ENCODE measurements at regions not wholly inside any gene's neighbourhood (a gene's known extent, or its start where the extent isn't known, plus 50 kb on each side); places are given as distances from the start of the nearest gene placed in this dataset.
"Not testable (repeated sequence)": the region's sequence is repeated elsewhere in the genome, so short reads cannot be mapped to it uniquely, and the experiment has no call there.

DNA sequence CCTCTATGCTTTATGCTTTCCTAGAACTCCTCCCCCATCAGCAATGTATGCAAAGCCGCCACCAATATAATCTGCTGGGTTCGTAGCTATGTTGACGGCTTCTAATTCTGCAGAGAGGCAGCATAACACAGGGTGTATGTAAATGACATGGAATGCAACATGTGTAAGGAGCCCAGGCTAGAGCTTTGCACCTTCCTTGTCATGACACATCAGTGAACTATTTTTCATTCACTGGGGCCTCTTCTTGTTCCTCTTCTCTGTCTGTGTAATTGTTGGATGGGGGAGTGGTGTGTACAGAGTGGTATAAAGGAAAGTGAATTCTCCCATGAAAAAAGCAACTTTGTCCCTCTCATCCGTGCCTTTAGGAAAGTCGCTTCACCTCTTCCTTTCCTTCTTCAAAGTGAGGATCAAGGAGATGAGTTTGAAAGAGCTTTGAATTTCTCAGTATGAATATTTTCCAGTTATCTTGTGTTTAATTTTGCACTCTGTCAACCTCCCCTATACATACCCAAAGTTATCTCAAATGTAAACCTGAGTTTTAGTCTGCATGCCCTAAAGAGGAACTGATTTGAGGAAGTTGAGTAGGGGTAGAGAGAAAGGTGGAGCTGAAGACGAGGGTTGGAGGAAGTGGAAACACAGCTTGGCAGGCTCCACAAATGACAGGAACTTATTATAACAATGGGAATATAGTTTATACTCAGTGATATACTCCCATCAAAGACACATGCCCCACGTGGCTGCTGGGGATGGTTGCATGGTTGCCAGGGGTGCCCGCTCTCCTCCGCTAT is 74.9 kb upstream of the ARL4C start:
- Histone ChIP-seq H3K4me3 (ENCODE audit: low read depth, low read length) (no peak overlapping the region), H3K27ac (ENCODE audit: low read depth) (no peak overlapping the region), H3K36me3 (ENCODE audit: insufficient read depth) (no peaks in the 10 kb centered on the region), H3K4me1 (ENCODE audit: insufficient read depth) (no peaks in the 10 kb centered on the region)
- no peak for DNase-seq (ENCODE audit: extremely low spot score)
- 83% methylated on average over 9 of the region's 9 CpGs for WGBS

GRCh38 chr2:234570476-234570875 is 73.6 kb upstream of the ARL4C start:
- Histone ChIP-seq H3K4me1 (ENCODE audit: insufficient read depth) (no peaks in the 10 kb centered on the region), H3K36me3 (ENCODE audit: insufficient read depth) (no peaks in the 10 kb centered on the region), H3K27ac (ENCODE audit: low read depth) (no peak overlapping the region), H3K4me3 (ENCODE audit: low read depth, low read length) (no peak overlapping the region)
- no peak for DNase-seq (ENCODE audit: extremely low spot score)
- 88% methylated on average over 7 of the region's 7 CpGs for WGBS

DNA sequence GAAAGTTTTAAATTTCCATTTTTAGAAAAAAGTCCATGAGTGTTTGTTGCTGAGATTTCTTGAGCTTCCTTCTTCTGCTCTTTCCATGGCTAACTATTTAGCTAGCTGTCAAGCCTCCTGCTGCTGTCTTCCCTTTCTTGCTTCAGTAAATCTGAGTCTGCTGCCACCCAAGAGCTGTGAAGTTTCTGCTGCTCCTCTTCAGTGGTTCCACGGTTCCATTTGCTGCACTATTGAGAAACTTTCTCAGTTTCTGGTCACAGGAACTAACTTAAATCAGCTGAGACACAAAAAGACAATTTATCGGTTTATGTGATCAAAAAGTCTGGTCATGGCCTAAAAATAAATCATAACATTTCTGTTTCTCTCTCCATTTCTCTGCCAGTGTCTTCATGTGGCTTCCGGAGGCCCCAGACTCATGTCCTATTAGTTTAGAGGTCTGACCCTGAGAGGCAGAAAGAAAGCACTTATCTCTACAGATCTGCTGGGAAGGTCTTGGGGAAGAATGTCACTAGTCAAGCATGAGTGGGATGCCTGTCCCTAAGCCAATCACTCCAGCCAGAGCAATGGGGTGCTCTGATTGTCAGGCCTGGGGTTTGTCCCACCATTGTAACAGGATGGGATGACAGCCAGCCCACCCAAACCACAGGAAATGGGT is 73.0 kb upstream of the ARL4C start:
- WGBS = 84% methylated on average over 3 of the region's 3 CpGs

GRCh38 chr2:234566622-234567021 is 69.7 kb upstream of the ARL4C start:
- no peak for DNase-seq (ENCODE audit: extremely low spot score)
- WGBS = 92% methylated on average over 2 of the region's 2 CpGs
- H3K4me3 ChIP-seq (ENCODE audit: low read depth, low read length) = no peak overlapping the region

More for the DNA sequence above, 73.0 kb upstream of the ARL4C start:
- Histone ChIP-seq H3K36me3 (ENCODE audit: insufficient read depth) (no peaks in the 10 kb centered on the region), H3K27ac (ENCODE audit: low read depth) (no peak overlapping the region), H3K4me3 (ENCODE audit: low read depth, low read length) (no peak overlapping the region), H3K4me1 (ENCODE audit: insufficient read depth) (no peaks in the 10 kb centered on the region)
- no peak for DNase-seq (ENCODE audit: extremely low spot score)

DNA sequence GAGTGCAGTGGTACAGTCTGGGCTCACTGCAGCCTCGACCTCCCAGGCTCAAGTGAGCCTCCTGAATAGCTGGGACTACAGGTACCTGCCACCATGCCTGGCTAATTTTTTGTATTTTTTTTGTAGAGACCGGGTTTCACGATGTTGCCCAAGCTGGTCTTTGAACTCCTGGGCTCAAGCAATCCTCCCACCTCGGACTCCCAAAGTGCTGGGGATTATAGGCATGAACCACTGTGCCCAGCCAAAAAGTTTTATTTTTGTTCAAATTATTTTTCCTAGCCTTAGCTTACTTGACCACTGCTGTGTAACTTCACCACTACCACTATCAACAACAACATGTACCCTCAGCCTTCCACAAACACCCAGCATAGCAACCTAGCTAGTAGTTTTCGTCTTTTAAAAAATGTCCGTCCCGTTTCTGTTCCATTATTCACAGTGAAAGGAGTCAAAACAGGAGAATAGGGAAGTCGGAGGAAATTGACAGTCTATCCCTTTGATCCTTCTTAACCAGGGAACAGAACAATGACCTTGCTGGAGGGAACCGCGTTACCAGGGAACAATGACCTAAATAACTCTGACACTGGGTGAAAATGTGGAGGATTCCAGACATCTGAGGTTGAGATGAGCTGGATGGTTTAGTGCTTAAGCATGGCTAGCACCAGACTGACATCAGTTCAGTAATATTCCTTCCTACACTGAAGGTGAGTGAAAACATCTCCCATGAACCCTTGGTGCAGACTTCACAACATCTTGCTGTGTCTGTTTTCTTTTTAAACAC is 69.2 kb upstream of the ARL4C start:
- no peaks in the 10 kb centered on the region for H3K36me3 ChIP-seq (ENCODE audit: insufficient read depth)
- DNase-seq (ENCODE audit: extremely low spot score) = no peak
- H3K4me1 ChIP-seq (ENCODE audit: insufficient read depth) = no peaks in the 10 kb centered on the region
- WGBS = 90% methylated on average over 10 of the region's 10 CpGs
- no peak overlapping the region for H3K27ac ChIP-seq (ENCODE audit: low read depth)
- H3K4me3 ChIP-seq (ENCODE audit: low read depth, low read length) = no peak overlapping the region

More at GRCh38 chr2:234566622-234567021, 69.7 kb upstream of the ARL4C start:
- Histone ChIP-seq H3K27ac (ENCODE audit: low read depth) (no peak overlapping the region), H3K4me1 (ENCODE audit: insufficient read depth) (no peaks in the 10 kb centered on the region), H3K36me3 (ENCODE audit: insufficient read depth) (no peaks in the 10 kb centered on the region)

DNA sequence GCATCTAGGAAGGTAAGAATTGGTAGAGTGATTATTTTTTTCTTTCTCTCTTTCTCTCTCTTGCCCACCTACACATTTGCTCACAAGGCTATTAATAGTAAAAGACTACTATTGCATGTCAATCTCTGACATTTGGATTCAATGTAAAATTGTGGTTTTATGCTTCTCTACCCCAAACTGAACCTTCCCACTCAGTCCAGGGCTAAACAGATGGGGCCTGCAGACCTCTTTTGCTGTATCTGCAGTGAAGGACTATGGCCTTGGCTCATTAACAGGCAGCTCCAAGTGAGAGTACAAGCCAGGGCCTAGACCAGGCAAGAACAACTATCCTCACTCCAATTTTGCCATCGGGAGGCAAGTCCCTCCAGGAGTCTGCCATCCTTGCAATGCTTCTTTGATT is 68.3 kb upstream of the ARL4C start:
- H3K36me3 ChIP-seq (ENCODE audit: insufficient read depth) = no peaks in the 10 kb centered on the region
- H3K4me1 ChIP-seq (ENCODE audit: insufficient read depth) = no peaks in the 10 kb centered on the region
- no peak for DNase-seq (ENCODE audit: extremely low spot score)
- no peak overlapping the region for H3K27ac ChIP-seq (ENCODE audit: low read depth)
- 79% methylated on average over 1 of the region's 1 CpG for WGBS
- H3K4me3 ChIP-seq (ENCODE audit: low read depth, low read length) = no peak overlapping the region

DNA sequence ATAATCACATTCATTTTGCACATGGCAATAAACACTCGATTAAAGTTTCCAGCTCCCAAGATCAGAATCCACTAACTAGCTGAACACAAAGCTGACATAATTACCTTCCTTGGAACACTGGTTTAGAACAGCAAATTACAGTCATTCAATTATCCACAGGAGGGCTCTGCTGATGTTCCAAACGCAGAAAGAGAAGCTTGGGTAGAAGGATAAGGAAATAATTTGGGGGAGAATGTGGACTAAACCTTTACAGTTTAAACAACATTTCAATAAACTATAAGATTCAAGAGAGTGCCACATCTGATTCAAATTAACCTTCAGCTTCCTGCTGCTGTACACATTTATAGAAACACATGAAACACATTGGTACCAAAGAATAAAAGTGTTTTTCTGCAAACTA is 67.8 kb upstream of the ARL4C start:
- 36% methylated on average over 2 of the region's 2 CpGs for WGBS
- Histone ChIP-seq H3K27ac (ENCODE audit: low read depth) (no peak overlapping the region), H3K4me3 (ENCODE audit: low read depth, low read length) (no peak overlapping the region), H3K36me3 (ENCODE audit: insufficient read depth) (no peaks in the 10 kb centered on the region), H3K4me1 (ENCODE audit: insufficient read depth) (no peaks in the 10 kb centered on the region)
- DNase-seq (ENCODE audit: extremely low spot score) = no peak

DNA sequence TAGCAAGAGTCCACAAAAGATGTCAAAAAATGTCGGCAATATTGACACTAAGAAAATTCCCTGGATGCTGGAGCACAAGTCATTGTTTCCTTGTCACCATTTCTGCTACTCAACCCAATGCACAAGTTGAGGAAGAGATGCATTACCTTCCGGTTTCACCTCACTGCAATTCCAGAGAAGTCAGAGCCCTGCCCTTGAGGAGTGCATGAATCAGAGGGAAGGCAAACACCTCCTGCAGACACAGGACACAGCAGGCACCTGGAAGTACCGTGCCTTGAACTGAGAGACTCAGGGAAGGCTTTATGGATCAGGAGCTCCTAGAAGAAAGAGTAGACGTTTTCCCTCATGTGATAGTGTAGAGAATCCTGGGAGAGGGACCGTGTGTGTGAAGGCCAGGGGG is 62.7 kb upstream of the ARL4C start:
- no peaks in the 10 kb centered on the region for H3K4me1 ChIP-seq (ENCODE audit: insufficient read depth)
- DNase-seq (ENCODE audit: extremely low spot score) = no peak
- H3K36me3 ChIP-seq (ENCODE audit: insufficient read depth) = no peaks in the 10 kb centered on the region
- no peak overlapping the region for H3K4me3 ChIP-seq (ENCODE audit: low read depth, low read length)
- WGBS = 93% methylated on average over 5 of the region's 5 CpGs
- H3K27ac ChIP-seq (ENCODE audit: low read depth) = no peak overlapping the region

GRCh38 chr2:234558642-234559041 is 61.8 kb upstream of the ARL4C start:
- no peaks in the 10 kb centered on the region for H3K36me3 ChIP-seq (ENCODE audit: insufficient read depth)
- H3K4me3 ChIP-seq (ENCODE audit: low read depth, low read length) = no peak overlapping the region
- WGBS = 98% methylated on average over 4 of the region's 4 CpGs
- no peak overlapping the region for H3K27ac ChIP-seq (ENCODE audit: low read depth)
- no peak for DNase-seq (ENCODE audit: extremely low spot score)
- H3K4me1 ChIP-seq (ENCODE audit: insufficient read depth) = no peaks in the 10 kb centered on the region

GRCh38 chr2:234556848-234557573 is 60.1 kb upstream of the ARL4C start:
- Histone ChIP-seq H3K36me3 (ENCODE audit: insufficient read depth) (no peaks in the 10 kb centered on the region), H3K4me1 (ENCODE audit: insufficient read depth) (no peaks in the 10 kb centered on the region), H3K4me3 (ENCODE audit: low read depth, low read length) (no peak overlapping the region), H3K27ac (ENCODE audit: low read depth) (no peak overlapping the region)
- WGBS = 91% methylated on average over 5 of the region's 5 CpGs
- DNase-seq (ENCODE audit: extremely low spot score) = no peak

DNA sequence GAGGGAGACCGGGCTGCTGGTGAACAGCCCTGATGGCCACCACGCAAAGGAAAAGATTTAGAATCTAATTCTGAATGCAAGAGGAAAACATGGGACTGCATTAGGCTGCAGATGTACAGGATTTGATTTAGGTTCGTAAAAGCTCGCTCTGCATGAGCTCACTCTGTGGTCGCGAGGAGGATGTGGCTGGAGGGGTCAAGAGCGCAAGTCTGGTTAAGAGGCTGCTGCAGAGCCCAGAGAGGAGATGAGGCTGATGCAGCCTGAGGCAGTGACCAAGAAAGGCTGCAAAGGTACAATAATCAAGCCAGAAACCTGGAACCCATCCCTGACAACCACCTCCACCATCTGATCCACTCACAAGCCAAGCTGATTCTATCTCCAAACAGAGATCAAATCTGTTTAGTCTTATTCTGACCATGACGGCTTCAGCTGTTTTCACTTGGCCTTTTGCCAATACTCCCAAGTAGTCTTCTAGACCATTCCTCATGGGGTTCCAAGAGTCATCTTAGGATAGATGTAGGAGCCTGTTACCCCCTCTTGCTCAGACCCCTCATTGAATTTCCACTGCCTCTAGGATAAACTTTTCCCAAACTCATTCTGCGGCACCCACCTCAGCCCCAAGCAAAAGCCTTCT is 58.9 kb upstream of the ARL4C start:
- DNase-seq (ENCODE audit: extremely low spot score) = no peak
- 67% methylated on average over 9 of the region's 9 CpGs for WGBS

DNA sequence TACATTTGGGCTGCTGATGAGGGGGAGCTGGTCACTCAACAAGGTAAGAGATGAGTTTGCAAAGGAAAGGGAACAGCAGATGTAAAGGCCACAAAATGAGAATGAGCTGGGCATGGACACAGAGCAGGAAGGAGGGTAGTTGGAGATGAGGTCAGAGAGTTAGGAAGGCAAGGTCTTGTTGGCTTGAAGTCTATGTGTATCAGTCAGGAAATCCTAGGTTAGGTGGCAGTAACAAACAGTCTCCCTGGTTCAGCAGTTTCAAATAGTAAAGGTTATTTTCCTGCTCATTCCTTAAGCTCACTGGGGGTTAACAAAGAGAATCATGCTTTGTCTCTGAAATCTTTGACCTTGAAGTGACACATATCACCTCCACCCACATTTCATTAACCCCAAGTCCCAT is 58.3 kb upstream of the ARL4C start:
- Histone ChIP-seq H3K4me1 (ENCODE audit: insufficient read depth) (no peaks in the 10 kb centered on the region), H3K4me3 (ENCODE audit: low read depth, low read length) (no peak overlapping the region), H3K27ac (ENCODE audit: low read depth) (no peak overlapping the region), H3K36me3 (ENCODE audit: insufficient read depth) (no peaks in the 10 kb centered on the region)
- no peak for DNase-seq (ENCODE audit: extremely low spot score)

More for the DNA sequence above, 58.9 kb upstream of the ARL4C start:
- Histone ChIP-seq H3K4me1 (ENCODE audit: insufficient read depth) (no peaks in the 10 kb centered on the region), H3K4me3 (ENCODE audit: low read depth, low read length) (no peak overlapping the region), H3K36me3 (ENCODE audit: insufficient read depth) (no peaks in the 10 kb centered on the region), H3K27ac (ENCODE audit: low read depth) (no peak overlapping the region)

GRCh38 chr2:234553223-234553622 is 56.3 kb upstream of the ARL4C start:
- H3K36me3 ChIP-seq (ENCODE audit: insufficient read depth); H3K4me3 ChIP-seq (ENCODE audit: low read depth, low read length); DNase-seq (ENCODE audit: extremely low spot score); H3K4me1 ChIP-seq (ENCODE audit: insufficient read depth); H3K27ac ChIP-seq (ENCODE audit: low read depth): not testable (repeated sequence)
- WGBS = 96% methylated on average over 15 of the region's 15 CpGs
